ENCODE measurements at regions not wholly inside any gene's neighbourhood (a gene's known extent, or its start where the extent isn't known, plus 50 kb on each side); places are given as distances from the start of the nearest gene placed in this dataset.

DNA sequence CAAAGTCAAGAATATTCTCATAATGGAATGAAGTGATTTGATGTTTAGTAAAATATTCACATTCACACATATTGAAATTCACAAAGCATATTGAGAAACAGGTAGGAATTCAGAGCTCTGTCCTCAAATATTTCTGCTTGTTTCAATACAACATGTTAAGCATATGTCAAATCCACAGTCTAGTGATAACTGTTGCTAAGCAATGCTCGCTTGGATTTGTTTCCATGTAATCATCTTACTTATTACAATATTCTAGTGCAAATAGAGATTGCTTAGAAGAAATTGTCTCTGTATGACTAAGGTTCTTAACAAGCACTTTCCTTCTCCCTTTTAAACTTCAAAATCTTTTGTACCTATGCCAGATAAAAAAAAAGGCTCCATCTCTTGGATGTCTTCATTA is 995.7 kb downstream of the CDH18 start:
- no peak for TF ChIP-seq EZH2 (IDR thresholded peaks at IDR 0.05; ENCODE audit: low read length, missing control alignments)
- TF ChIP-seq, protein P1, sequence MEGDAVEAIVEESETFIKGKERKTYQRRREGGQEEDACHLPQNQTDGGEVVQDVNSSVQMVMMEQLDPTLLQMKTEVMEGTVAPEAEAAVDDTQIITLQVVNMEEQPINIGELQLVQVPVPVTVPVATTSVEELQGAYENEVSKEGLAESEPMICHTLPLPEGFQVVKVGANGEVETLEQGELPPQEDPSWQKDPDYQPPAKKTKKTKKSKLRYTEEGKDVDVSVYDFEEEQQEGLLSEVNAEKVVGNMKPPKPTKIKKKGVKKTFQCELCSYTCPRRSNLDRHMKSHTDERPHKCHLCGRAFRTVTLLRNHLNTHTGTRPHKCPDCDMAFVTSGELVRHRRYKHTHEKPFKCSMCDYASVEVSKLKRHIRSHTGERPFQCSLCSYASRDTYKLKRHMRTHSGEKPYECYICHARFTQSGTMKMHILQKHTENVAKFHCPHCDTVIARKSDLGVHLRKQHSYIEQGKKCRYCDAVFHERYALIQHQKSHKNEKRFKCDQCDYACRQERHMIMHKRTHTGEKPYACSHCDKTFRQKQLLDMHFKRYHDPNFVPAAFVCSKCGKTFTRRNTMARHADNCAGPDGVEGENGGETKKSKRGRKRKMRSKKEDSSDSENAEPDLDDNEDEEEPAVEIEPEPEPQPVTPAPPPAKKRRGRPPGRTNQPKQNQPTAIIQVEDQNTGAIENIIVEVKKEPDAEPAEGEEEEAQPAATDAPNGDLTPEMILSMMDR (conservative IDR thresholded peaks at IDR 0.05 in 1 of 2, IDR thresholded peaks at IDR 0.05 in 1 of 2; ENCODE audit: low read depth in 1 of 2, low read length in 2 of 2) = no peak
- no peak overlapping the region for H3K27ac ChIP-seq (ENCODE audit: insufficient read depth, low read length)
- H3K4me3 ChIP-seq (replicated peaks in 1 of 4; ENCODE audit: control extremely low read depth in 1 of 4, insufficient read depth in 1 of 4, low read depth in 3 of 4, low read length in 4 of 4) = no peak overlapping the region
- H2AFZ ChIP-seq (ENCODE audit: low read length) = no peak overlapping the region
- no peak overlapping the region for H3K9ac ChIP-seq (ENCODE audit: insufficient read depth, low read length)
- H3K79me2 ChIP-seq (ENCODE audit: control insufficient read depth, insufficient read depth, low read length) = no peaks in the 10 kb centered on the region
- H3K27me3 ChIP-seq (ENCODE audit: control insufficient read depth, insufficient read depth, low read length) = no peaks in the 10 kb centered on the region
- no peaks in the 10 kb centered on the region for H4K20me1 ChIP-seq (ENCODE audit: control insufficient read depth, extremely low read depth, insufficient read depth, low read length)
- H3K4me2 ChIP-seq (ENCODE audit: extremely low read depth, insufficient read depth, low read length) = no peak overlapping the region
- H3K9me3 ChIP-seq (ENCODE audit: control insufficient read depth, insufficient read depth, low read depth, low read length) = no peaks in the 10 kb centered on the region
- DNase-seq (ENCODE audit: low read depth in 2 of 2) = no peak
- no peaks in the 10 kb centered on the region for H3K4me1 ChIP-seq (ENCODE audit: control insufficient read depth, extremely low read depth, insufficient read depth, low read length)
- no peaks in the 10 kb centered on the region for H3K36me3 ChIP-seq (ENCODE audit: control insufficient read depth, insufficient read depth, low read length)

DNA sequence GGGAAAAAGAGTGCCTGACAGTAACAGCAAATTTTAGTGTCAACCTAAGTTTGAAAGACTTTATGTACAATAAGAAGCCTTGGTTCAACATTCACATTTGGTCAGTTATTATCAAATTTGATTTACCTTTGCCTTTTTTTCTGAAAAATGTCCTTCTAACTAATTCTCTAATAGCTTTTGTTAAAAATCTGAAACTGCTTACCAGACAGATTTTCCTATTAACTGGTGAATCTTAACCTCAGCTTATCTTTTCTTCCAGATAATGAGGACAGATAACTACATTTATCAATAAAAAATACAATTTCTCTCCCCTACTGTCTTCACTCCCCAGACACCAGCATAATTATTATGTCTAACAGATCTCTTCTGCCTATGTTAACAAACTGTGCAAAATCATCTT is 988.5 kb downstream of the CDH18 start:
- Histone ChIP-seq H3K36me3 (ENCODE audit: control insufficient read depth, insufficient read depth, low read length) (no peaks in the 10 kb centered on the region), H3K4me3 (replicated peaks in 1 of 4; ENCODE audit: control extremely low read depth in 1 of 4, insufficient read depth in 1 of 4, low read depth in 3 of 4, low read length in 4 of 4) (no peak overlapping the region), H3K9ac (ENCODE audit: insufficient read depth, low read length) (no peak overlapping the region), H2AFZ (ENCODE audit: low read length) (no peak overlapping the region), H3K4me1 (ENCODE audit: control insufficient read depth, extremely low read depth, insufficient read depth, low read length) (no peaks in the 10 kb centered on the region), H3K27me3 (ENCODE audit: control insufficient read depth, insufficient read depth, low read length) (no peaks in the 10 kb centered on the region), H3K27ac (ENCODE audit: insufficient read depth, low read length) (no peak overlapping the region), H3K79me2 (ENCODE audit: control insufficient read depth, insufficient read depth, low read length) (no peaks in the 10 kb centered on the region), H4K20me1 (ENCODE audit: control insufficient read depth, extremely low read depth, insufficient read depth, low read length) (no peaks in the 10 kb centered on the region), H3K9me3 (ENCODE audit: control insufficient read depth, insufficient read depth, low read depth, low read length) (no peaks in the 10 kb centered on the region), H3K4me2 (ENCODE audit: extremely low read depth, insufficient read depth, low read length) (no peak overlapping the region)
- no peak for TF ChIP-seq EZH2 (IDR thresholded peaks at IDR 0.05; ENCODE audit: low read length, missing control alignments)
- TF ChIP-seq, protein P1 (conservative IDR thresholded peaks at IDR 0.05 in 1 of 2, IDR thresholded peaks at IDR 0.05 in 1 of 2; ENCODE audit: low read depth in 1 of 2, low read length in 2 of 2) = no peak
- no peak for DNase-seq (ENCODE audit: low read depth in 2 of 2)

DNA sequence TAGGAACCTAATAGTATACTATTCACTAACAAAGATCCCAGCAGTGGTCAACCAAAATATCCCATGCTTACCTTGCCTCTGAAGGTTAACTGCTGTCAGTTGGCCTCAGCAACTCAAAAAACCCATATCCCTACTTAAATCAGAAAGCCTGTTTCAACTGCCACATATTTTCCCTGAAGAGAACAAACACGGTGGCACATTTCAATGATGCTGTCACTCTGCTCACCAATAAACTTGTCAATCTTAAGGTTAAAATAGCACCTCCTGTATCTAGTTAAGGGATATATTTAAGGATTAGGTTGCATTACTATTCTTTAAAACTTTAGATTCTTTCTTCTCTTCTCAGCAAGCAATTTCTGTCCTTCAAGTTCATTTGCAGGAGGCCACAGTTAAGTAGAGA is 986.9 kb downstream of the CDH18 start:
- H3K27ac ChIP-seq (ENCODE audit: insufficient read depth, low read length) = no peak overlapping the region

More for the DNA sequence above, 986.9 kb downstream of the CDH18 start:
- Histone ChIP-seq H3K36me3 (ENCODE audit: control insufficient read depth, insufficient read depth, low read length) (no peaks in the 10 kb centered on the region), H3K4me3 (replicated peaks in 1 of 4; ENCODE audit: control extremely low read depth in 1 of 4, insufficient read depth in 1 of 4, low read depth in 3 of 4, low read length in 4 of 4) (no peak overlapping the region), H2AFZ (ENCODE audit: low read length) (no peak overlapping the region), H3K4me2 (ENCODE audit: extremely low read depth, insufficient read depth, low read length) (no peak overlapping the region), H3K4me1 (ENCODE audit: control insufficient read depth, extremely low read depth, insufficient read depth, low read length) (no peaks in the 10 kb centered on the region), H4K20me1 (ENCODE audit: control insufficient read depth, extremely low read depth, insufficient read depth, low read length) (no peaks in the 10 kb centered on the region), H3K79me2 (ENCODE audit: control insufficient read depth, insufficient read depth, low read length) (no peaks in the 10 kb centered on the region), H3K27me3 (ENCODE audit: control insufficient read depth, insufficient read depth, low read length) (no peaks in the 10 kb centered on the region), H3K9me3 (ENCODE audit: control insufficient read depth, insufficient read depth, low read depth, low read length) (no peaks in the 10 kb centered on the region), H3K9ac (ENCODE audit: insufficient read depth, low read length) (no peak overlapping the region)
- DNase-seq (ENCODE audit: low read depth in 2 of 2) = no peak
- TF ChIP-seq, protein P1 (conservative IDR thresholded peaks at IDR 0.05 in 1 of 2, IDR thresholded peaks at IDR 0.05 in 1 of 2; ENCODE audit: low read depth in 1 of 2, low read length in 2 of 2) = no peak
- TF ChIP-seq EZH2 (IDR thresholded peaks at IDR 0.05; ENCODE audit: low read length, missing control alignments) = no peak
